ENCODE measurements at regions not wholly inside any gene's neighbourhood (a gene's known extent, or its start where the extent isn't known, plus 50 kb on each side); places are given as distances from the start of the nearest gene placed in this dataset.
"Not testable (repeated sequence)": the region's sequence is repeated elsewhere in the genome, so short reads cannot be mapped to it uniquely, and the experiment has no call there.

DNA sequence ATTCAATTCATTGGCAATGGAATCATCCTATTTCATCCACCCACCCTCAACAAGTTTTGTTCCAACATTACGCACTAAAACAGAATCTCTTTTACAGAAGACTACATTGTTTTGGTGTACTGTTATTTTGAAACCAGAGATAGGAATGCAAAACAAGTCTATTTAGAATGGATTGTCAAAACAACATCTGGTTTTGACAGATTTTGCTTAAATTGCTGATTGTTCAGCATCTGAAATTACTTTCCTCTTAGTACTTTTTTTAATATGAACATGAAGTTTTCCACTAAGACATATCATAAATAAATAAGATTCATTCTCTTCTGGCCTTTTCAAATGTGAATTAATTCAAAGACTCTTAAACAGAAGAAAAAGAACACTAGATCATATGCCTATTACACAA is 323.9 kb upstream of the TFPI start:
- Histone ChIP-seq H3K4me3 (ENCODE audit: low read length) (no peak overlapping the region), H3K36me3 (ENCODE audit: control insufficient read depth, insufficient read depth, low read length) (no peaks in the 10 kb centered on the region), H3K27ac (ENCODE audit: low read length) (no peak overlapping the region), H3K4me1 (ENCODE audit: control insufficient read depth, insufficient read depth, low read length) (no peaks in the 10 kb centered on the region), H3K27me3 (ENCODE audit: control insufficient read depth, insufficient read depth, low read length) (no peaks in the 10 kb centered on the region), H3K9me3 (ENCODE audit: control insufficient read depth, insufficient read depth, low read length) (no peaks in the 10 kb centered on the region)
- no CpG with 5 or more reads among the region's 1 CpG for WGBS (ENCODE audit: insufficient coverage, insufficient read length)
- no peak for DNase-seq (ENCODE audit: low read depth, low spot score)

DNA sequence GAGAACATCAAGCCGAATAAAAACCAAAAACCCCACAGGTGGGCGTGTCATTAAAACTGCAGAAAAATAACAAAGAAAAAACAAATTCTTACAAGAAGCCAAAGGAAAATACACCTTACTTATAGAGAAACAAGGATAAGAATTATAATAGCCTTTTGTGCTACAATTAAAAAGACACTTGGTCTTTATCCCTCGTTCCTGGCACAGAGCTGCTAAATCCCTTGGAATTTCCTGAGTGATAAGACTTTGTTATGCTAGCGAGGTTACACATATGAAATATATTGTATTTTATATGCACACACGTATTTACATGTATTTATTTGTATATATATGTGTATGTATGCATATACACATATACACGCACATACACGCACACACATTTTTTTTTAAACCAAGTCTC is 325.3 kb upstream of the TFPI start:
- H3K4me1 ChIP-seq (ENCODE audit: control insufficient read depth, insufficient read depth, low read length) = no peaks in the 10 kb centered on the region

DNA sequence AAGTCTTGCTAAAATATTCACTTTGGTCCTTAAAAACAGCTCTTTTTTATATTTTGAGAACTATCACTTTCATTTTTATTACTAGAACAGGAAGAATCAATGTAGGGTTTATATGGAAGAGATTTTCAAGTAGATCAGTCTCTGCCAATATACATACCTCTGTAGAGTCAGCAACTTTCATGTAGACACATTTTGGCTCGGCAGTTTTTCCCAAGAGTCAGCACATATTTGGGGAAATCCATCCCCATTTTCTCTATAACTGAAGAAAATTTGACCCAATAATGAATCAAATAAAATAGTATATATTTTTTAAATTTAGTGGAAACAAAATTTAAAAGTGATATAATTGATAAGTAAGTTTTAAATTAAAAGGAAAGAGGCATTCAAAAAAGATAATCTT is 329.8 kb upstream of the TFPI start:
- H3K27ac ChIP-seq (ENCODE audit: low read length) = no peak overlapping the region
- no peaks in the 10 kb centered on the region for H3K4me1 ChIP-seq (ENCODE audit: control insufficient read depth, insufficient read depth, low read length)
- no peak overlapping the region for H3K4me3 ChIP-seq (ENCODE audit: low read length)
- DNase-seq (ENCODE audit: low read depth, low spot score) = no peak
- H3K9me3 ChIP-seq (ENCODE audit: control insufficient read depth, insufficient read depth, low read length) = no peaks in the 10 kb centered on the region
- no CpG with 5 or more reads among the region's 1 CpG for WGBS (ENCODE audit: insufficient coverage, insufficient read length)
- no peaks in the 10 kb centered on the region for H3K36me3 ChIP-seq (ENCODE audit: control insufficient read depth, insufficient read depth, low read length)
- H3K27me3 ChIP-seq (ENCODE audit: control insufficient read depth, insufficient read depth, low read length) = no peaks in the 10 kb centered on the region

More for the DNA sequence above, 325.3 kb upstream of the TFPI start:
- Histone ChIP-seq H3K9me3 (ENCODE audit: control insufficient read depth, insufficient read depth, low read length) (no peaks in the 10 kb centered on the region), H3K27ac (ENCODE audit: low read length) (no peak overlapping the region), H3K4me3 (ENCODE audit: low read length) (no peak overlapping the region), H3K36me3 (ENCODE audit: control insufficient read depth, insufficient read depth, low read length) (no peaks in the 10 kb centered on the region), H3K27me3 (ENCODE audit: control insufficient read depth, insufficient read depth, low read length) (no peaks in the 10 kb centered on the region)
- no peak for DNase-seq (ENCODE audit: low read depth, low spot score)
- no CpG with 5 or more reads among the region's 7 CpGs for WGBS (ENCODE audit: insufficient coverage, insufficient read length)

DNA sequence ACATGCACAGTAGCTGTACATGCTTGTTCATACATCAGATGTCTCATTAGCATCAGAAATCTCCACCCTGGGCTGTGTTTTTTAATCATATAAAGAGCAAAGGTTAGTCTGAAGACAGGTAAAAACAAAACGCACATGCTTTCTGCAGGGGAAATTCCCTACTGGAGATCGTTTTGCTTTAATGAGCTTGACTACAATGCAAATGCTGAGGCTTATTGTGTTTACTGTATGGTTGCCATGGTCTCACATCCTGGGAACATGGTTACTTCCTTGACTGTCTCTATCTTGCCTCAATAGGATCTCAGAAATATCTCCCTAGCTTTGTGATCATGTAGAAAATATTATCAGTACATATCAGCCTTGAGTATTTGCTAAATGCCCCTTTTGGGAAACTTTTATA is 336.5 kb upstream of the TFPI start:
- no peak for DNase-seq (ENCODE audit: low read depth, low spot score)
- no CpG with 5 or more reads among the region's 2 CpGs for WGBS (ENCODE audit: insufficient coverage, insufficient read length)
- Histone ChIP-seq H3K36me3 (ENCODE audit: control insufficient read depth, insufficient read depth, low read length) (no peaks in the 10 kb centered on the region), H3K27ac (ENCODE audit: low read length) (no peak overlapping the region), H3K27me3 (ENCODE audit: control insufficient read depth, insufficient read depth, low read length) (no peaks in the 10 kb centered on the region), H3K4me3 (ENCODE audit: low read length) (no peak overlapping the region), H3K4me1 (ENCODE audit: control insufficient read depth, insufficient read depth, low read length) (0 out of 2 replicates have a peak, but pooled peaks cover 2% of the 10 kb centered on the region), H3K9me3 (ENCODE audit: control insufficient read depth, insufficient read depth, low read length) (no peaks in the 10 kb centered on the region)

DNA sequence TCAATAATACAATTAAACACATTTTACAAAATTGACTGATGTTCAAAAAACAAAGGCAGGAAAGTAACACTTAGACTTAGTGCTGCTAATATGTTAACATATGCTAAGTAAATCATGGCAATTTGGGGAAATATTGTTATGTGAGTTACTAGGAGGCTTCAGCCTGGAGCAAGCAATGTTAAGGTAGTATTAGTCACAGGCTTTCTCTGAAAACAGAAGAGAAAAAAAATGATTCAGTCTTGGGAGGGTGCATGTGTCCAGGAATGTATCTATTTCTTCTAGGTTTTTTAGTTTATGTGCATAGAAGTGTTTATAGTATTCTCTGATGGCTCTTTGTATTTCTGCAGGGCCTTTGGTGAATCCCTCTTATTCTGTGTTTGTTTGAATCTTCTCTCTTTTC is 345.8 kb upstream of the TFPI start:
- Histone ChIP-seq H3K4me1 (ENCODE audit: control insufficient read depth, insufficient read depth, low read length) (no peaks in the 10 kb centered on the region), H3K4me3 (ENCODE audit: low read length) (no peak overlapping the region), H3K27me3 (ENCODE audit: control insufficient read depth, insufficient read depth, low read length) (no peaks in the 10 kb centered on the region), H3K9me3 (ENCODE audit: control insufficient read depth, insufficient read depth, low read length) (no peaks in the 10 kb centered on the region), H3K36me3 (ENCODE audit: control insufficient read depth, insufficient read depth, low read length) (no peaks in the 10 kb centered on the region), H3K27ac (ENCODE audit: low read length) (no peak overlapping the region)
- DNase-seq (ENCODE audit: low read depth, low spot score) = no peak

DNA sequence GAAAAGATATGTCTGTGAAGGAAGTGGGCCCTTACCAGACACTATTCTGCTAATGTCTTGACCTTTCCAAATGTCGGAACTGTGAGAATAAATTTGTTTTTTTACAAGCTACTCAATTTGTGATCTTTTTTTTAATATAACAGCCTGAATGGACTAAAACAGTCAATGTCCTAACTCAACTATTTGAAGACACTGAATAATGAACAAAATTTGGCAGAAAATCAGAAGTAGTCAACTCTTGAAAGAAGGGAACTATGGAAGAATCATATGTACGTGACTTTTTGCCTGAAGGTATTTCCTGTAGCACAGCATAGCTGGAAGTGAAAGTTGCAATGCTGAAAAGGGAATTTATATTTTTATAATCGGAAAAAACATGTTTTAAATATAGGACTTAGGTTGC is 351.8 kb upstream of the TFPI start:
- Histone ChIP-seq H3K4me1 (ENCODE audit: control insufficient read depth, insufficient read depth, low read length) (no peaks in the 10 kb centered on the region), H3K27ac (ENCODE audit: low read length) (no peak overlapping the region), H3K4me3 (ENCODE audit: low read length) (no peak overlapping the region), H3K9me3 (ENCODE audit: control insufficient read depth, insufficient read depth, low read length) (no peaks in the 10 kb centered on the region), H3K36me3 (ENCODE audit: control insufficient read depth, insufficient read depth, low read length) (no peaks in the 10 kb centered on the region), H3K27me3 (ENCODE audit: control insufficient read depth, insufficient read depth, low read length) (no peaks in the 10 kb centered on the region)
- WGBS (ENCODE audit: insufficient coverage, insufficient read length) = 100% methylated on average over 1 of the region's 3 CpGs
- DNase-seq (ENCODE audit: low read depth, low spot score) = no peak

DNA sequence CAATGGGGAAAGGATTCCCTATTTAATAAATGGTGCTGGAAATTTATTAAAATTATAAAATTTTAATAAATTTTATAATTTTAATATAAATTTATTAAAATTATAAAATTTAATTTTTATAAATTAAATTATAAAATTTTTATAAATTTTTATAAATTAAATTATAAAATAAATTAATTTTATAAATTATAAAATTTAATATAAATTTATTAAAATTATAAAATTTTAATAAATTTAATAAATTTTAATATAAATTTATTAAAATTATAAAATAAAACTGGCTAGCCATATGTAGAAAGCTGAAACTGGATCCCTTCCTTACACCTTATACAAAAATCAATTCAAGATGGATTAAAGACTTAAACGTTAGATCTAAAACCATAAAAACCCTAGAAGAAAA is 356.7 kb upstream of the TFPI start:
- DNase-seq (ENCODE audit: low read depth, low spot score); H3K4me3 ChIP-seq (ENCODE audit: low read length); H3K27ac ChIP-seq (ENCODE audit: low read length); H3K36me3 ChIP-seq (ENCODE audit: control insufficient read depth, insufficient read depth, low read length); H3K27me3 ChIP-seq (ENCODE audit: control insufficient read depth, insufficient read depth, low read length); H3K9me3 ChIP-seq (ENCODE audit: control insufficient read depth, insufficient read depth, low read length); H3K4me1 ChIP-seq (ENCODE audit: control insufficient read depth, insufficient read depth, low read length): not testable (repeated sequence)
- no CpG with 5 or more reads among the region's 1 CpG for whole genome bisulfite sequencing (ENCODE audit: insufficient coverage, insufficient read length)

DNA sequence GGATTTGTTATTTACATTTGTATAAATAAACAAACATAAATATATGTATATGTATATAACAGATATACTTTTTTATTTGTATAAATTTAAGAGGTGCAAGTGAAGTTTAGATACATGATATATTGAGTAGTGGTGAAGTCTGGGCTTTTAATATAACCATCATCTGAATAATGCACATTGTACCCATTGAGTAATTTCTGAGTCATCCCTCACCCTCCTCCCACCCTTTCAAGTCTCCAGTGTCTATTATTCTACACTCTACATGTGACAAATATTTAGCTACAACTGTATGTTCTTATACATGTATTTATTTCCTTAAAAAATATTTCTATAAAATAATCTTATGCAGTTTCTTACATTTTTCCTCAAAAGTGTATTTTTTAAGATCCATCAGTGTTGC is 358.7 kb upstream of the TFPI start:
- DNase-seq (ENCODE audit: low read depth, low spot score) = no peak
- Histone ChIP-seq H3K27ac (ENCODE audit: low read length) (no peak overlapping the region), H3K9me3 (ENCODE audit: control insufficient read depth, insufficient read depth, low read length) (no peaks in the 10 kb centered on the region), H3K27me3 (ENCODE audit: control insufficient read depth, insufficient read depth, low read length) (no peaks in the 10 kb centered on the region), H3K4me1 (ENCODE audit: control insufficient read depth, insufficient read depth, low read length) (no peaks in the 10 kb centered on the region), H3K36me3 (ENCODE audit: control insufficient read depth, insufficient read depth, low read length) (no peaks in the 10 kb centered on the region), H3K4me3 (ENCODE audit: low read length) (no peak overlapping the region)

DNA sequence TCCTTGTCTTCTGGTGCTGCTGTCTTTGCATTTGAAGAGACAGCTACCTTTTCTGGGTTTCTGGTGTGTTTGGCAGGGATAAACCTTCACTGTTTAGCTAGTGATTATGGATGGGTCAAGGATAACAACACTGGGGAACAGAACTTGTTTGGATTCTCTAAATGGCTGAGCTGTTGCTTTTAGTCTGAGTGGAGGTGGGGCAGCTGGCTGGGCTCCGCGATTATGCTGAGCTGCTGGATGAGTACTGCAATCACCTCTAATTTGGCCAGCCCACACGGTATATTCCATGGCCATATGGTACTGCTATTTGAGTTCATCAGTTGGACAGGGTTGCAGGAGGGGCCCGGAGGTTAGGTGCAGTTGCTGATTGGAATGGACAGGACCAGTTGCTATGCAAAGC is 361.6 kb upstream of the TFPI start:
- H3K36me3 ChIP-seq (ENCODE audit: control insufficient read depth, insufficient read depth, low read length) = no peaks in the 10 kb centered on the region
- no peaks in the 10 kb centered on the region for H3K9me3 ChIP-seq (ENCODE audit: control insufficient read depth, insufficient read depth, low read length)
- H3K4me1 ChIP-seq (ENCODE audit: control insufficient read depth, insufficient read depth, low read length) = no peaks in the 10 kb centered on the region
- no peak for DNase-seq (ENCODE audit: low read depth, low spot score)
- no peaks in the 10 kb centered on the region for H3K27me3 ChIP-seq (ENCODE audit: control insufficient read depth, insufficient read depth, low read length)
- no peak overlapping the region for H3K27ac ChIP-seq (ENCODE audit: low read length)
- H3K4me3 ChIP-seq (ENCODE audit: low read length) = no peak overlapping the region
- WGBS (ENCODE audit: insufficient coverage, insufficient read length) = no CpG with 5 or more reads among the region's 4 CpGs

DNA sequence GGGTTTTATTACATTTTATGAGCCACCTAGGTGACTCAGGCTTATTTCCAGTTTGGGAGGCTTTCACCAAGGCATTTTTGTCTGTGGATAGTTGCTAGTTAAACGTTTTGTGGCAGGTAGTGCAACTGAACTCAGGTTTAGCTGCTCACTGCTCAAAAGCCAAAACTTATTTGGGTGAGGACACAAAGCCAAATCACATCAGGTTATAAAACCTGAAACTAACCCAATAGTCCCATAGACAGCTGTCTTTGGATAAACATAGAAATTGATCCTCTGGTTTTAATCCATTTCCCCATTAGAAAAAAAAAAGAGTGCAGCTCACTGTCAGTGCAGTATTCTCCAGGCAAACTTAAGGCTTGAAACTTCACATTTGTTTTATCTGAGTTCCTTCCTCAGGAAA is 362.6 kb upstream of the TFPI start:
- DNase-seq (ENCODE audit: low read depth, low spot score) = no peak
- H3K27me3 ChIP-seq (ENCODE audit: control insufficient read depth, insufficient read depth, low read length) = no peaks in the 10 kb centered on the region
- H3K27ac ChIP-seq (ENCODE audit: low read length) = no peak overlapping the region
- no peaks in the 10 kb centered on the region for H3K36me3 ChIP-seq (ENCODE audit: control insufficient read depth, insufficient read depth, low read length)
- no peak overlapping the region for H3K4me3 ChIP-seq (ENCODE audit: low read length)
- WGBS (ENCODE audit: insufficient coverage, insufficient read length) = no CpG with 5 or more reads among the region's 1 CpG
- no peaks in the 10 kb centered on the region for H3K4me1 ChIP-seq (ENCODE audit: control insufficient read depth, insufficient read depth, low read length)
- no peaks in the 10 kb centered on the region for H3K9me3 ChIP-seq (ENCODE audit: control insufficient read depth, insufficient read depth, low read length)

DNA sequence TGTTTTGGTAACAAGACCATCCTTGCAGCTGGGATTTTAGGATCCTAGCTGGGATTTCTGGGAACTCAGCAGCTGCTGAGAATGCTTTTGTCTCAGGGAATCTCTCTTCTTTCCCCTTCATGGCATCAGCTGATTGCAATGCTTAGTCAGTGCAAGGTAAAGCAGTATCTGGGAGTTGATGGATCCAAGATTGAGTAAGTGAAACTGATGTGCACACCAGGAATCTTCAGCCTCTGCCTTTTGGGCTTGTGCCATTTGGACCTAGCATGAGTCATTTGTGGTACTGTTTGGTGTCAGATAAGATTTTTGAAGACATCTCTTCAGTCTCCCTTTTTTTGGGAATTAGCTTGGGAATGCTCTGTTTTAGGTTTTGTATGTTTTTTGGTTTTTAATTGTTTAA is 363.3 kb upstream of the TFPI start:
- no peaks in the 10 kb centered on the region for H3K36me3 ChIP-seq (ENCODE audit: control insufficient read depth, insufficient read depth, low read length)
- no peaks in the 10 kb centered on the region for H3K9me3 ChIP-seq (ENCODE audit: control insufficient read depth, insufficient read depth, low read length)
- no peaks in the 10 kb centered on the region for H3K4me1 ChIP-seq (ENCODE audit: control insufficient read depth, insufficient read depth, low read length)
- no peak for DNase-seq (ENCODE audit: low read depth, low spot score)
- H3K4me3 ChIP-seq (ENCODE audit: low read length) = no peak overlapping the region
- H3K27me3 ChIP-seq (ENCODE audit: control insufficient read depth, insufficient read depth, low read length) = no peaks in the 10 kb centered on the region
- no peak overlapping the region for H3K27ac ChIP-seq (ENCODE audit: low read length)
